ENCODE measurements at regions not wholly inside any gene's neighbourhood (a gene's known extent, or its start where the extent isn't known, plus 50 kb on each side); places are given as distances from the start of the nearest gene placed in this dataset.
"Not testable (repeated sequence)": the region's sequence is repeated elsewhere in the genome, so short reads cannot be mapped to it uniquely, and the experiment has no call there.

DNA sequence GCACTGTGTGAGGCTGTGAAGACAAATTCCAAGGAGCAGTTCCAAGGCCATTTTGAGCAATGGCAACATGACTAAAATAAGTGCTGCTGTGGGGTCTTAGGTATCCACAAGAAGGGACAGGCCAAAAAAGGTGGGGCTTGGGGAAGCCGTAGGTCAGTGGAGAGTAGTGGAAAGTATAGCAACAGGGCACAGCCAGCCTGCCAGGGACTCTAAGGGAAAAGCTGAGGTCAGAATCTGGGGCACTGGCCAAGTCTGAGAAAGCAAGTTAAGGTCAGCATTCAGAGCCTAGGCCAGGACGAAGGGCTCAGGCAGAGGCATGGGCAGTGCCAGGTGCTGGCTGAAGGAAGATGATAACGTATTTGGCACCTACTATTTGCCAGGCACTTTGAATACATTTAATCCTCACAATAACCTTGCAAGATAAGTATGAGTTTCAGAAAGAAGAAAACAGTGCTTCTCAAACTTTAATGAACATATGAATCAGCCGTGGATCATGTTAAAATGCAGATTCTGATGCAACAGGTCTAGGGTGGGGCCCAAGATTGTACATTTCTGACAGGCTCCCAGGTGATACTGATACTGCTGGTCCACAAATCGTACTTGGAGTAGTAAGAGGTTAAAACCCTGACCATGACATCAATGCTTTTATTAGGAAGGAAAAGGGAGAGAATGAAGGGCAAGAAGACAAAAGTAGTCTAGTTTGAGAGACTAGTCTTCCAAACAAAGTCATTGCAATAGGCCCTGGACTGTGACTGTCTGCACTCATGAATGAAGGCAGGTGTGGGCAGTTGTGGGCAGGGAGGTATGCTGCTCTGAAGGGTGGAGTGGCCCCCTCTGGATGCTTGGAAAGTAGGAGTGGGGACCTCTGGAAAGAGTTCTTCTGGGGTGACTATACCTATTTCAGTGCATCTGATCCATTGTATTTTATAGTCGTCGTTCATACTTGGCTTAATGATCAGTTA, 106.3 kb upstream of the ANKRD28 start:
- H3K27me3 ChIP-seq (ENCODE audit: control insufficient read depth, insufficient read depth, low read length) = no peaks in the 10 kb centered on the region
- DNase-seq (ENCODE audit: low read depth) = peak; percentile 55

DNA sequence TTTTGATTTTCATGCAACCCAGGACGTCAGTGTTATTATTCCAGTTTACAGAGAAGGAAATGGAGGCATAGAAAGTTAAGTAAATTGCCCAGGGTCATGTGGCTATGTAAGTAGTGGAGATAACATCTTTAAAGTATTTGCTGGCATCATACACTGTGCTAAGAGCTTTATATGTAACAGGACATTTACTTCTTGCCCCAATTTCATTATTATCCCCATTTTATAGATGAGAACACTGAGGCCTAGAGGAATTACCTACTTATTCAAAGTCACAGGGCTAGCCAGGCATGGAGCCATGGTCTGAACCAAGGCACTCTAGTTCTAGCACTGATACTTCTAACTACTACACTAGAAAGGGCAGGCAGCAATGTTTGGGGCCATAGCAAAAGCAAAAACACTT, 107.3 kb upstream of the ANKRD28 start:
- no peaks in the 10 kb centered on the region for H3K36me3 ChIP-seq (ENCODE audit: control insufficient read depth, insufficient read depth, low read length)
- no peak overlapping the region for H3K4me3 ChIP-seq (ENCODE audit: low read depth, low read length)
- TF ChIP-seq, protein P1, sequence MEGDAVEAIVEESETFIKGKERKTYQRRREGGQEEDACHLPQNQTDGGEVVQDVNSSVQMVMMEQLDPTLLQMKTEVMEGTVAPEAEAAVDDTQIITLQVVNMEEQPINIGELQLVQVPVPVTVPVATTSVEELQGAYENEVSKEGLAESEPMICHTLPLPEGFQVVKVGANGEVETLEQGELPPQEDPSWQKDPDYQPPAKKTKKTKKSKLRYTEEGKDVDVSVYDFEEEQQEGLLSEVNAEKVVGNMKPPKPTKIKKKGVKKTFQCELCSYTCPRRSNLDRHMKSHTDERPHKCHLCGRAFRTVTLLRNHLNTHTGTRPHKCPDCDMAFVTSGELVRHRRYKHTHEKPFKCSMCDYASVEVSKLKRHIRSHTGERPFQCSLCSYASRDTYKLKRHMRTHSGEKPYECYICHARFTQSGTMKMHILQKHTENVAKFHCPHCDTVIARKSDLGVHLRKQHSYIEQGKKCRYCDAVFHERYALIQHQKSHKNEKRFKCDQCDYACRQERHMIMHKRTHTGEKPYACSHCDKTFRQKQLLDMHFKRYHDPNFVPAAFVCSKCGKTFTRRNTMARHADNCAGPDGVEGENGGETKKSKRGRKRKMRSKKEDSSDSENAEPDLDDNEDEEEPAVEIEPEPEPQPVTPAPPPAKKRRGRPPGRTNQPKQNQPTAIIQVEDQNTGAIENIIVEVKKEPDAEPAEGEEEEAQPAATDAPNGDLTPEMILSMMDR (IDR thresholded peaks at IDR 0.05; ENCODE audit: insufficient read depth, low read length, severe bottlenecking) = no peak
- DNase-seq (ENCODE audit: low read depth) = no peak
- H3K27me3 ChIP-seq (ENCODE audit: control insufficient read depth, insufficient read depth, low read length) = no peaks in the 10 kb centered on the region
- no peak for FAIRE-seq

More for the DNA sequence above, 106.3 kb upstream of the ANKRD28 start:
- TF ChIP-seq, protein P1 (IDR thresholded peaks at IDR 0.05; ENCODE audit: insufficient read depth, low read length, severe bottlenecking) = no peak
- no peak for FAIRE-seq
- Histone ChIP-seq H3K4me3 (ENCODE audit: low read depth, low read length) (no peak overlapping the region), H3K36me3 (ENCODE audit: control insufficient read depth, insufficient read depth, low read length) (no peaks in the 10 kb centered on the region)

DNA sequence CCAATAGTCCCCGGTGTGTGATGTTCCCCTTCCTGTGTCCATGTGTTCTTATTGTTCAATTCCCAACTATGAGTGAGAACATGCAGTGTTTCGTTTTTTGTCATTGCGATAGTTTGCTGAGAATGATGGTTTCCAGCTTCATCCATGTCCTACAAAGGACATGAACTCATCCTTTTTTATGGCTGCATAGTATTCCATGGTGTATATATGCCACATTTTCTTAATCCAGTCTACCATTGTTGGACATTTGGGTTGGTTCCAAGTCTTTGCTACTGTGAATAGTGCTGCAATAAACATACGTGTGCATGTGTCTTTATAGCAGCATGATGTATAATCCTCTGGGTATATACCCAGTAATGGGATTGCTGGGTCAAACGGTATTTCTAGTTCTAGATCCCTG, 109.6 kb upstream of the ANKRD28 start:
- not testable (repeated sequence) for H3K36me3 ChIP-seq (ENCODE audit: control insufficient read depth, insufficient read depth, low read length); FAIRE-seq

DNA sequence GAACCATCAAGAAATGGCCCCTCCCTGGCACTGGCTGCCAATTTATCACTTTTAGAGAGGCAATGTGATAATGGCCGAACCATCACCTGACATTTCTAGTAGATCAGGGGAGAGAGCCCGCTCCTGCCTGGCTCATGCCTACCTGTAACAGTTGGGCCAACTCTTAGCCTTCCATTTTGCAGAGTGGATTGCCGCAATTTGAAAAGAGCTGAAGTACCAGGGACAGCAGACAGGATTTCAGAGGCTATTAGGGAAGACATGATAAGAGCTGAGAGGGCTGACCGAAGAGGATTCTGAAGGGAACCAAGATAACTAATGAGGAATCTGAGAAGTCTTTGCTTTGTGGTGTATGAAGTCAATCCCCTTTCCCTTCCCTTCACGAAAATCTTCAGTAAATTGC, 121.2 kb upstream of the ANKRD28 start:
- no peak for FAIRE-seq
- TF ChIP-seq, protein P1 (IDR thresholded peaks at IDR 0.05; ENCODE audit: insufficient read depth, low read length, severe bottlenecking) = no peak
- Histone ChIP-seq H3K36me3 (ENCODE audit: control insufficient read depth, insufficient read depth, low read length) (no peaks in the 10 kb centered on the region), H3K4me3 (ENCODE audit: low read depth, low read length) (no peak overlapping the region), H3K27me3 (ENCODE audit: control insufficient read depth, insufficient read depth, low read length) (no peaks in the 10 kb centered on the region)
- no peak for DNase-seq (ENCODE audit: low read depth)

More for the DNA sequence above, 109.6 kb upstream of the ANKRD28 start:
- not testable (repeated sequence) for DNase-seq (ENCODE audit: low read depth); H3K27me3 ChIP-seq (ENCODE audit: control insufficient read depth, insufficient read depth, low read length); H3K4me3 ChIP-seq (ENCODE audit: low read depth, low read length)

DNA sequence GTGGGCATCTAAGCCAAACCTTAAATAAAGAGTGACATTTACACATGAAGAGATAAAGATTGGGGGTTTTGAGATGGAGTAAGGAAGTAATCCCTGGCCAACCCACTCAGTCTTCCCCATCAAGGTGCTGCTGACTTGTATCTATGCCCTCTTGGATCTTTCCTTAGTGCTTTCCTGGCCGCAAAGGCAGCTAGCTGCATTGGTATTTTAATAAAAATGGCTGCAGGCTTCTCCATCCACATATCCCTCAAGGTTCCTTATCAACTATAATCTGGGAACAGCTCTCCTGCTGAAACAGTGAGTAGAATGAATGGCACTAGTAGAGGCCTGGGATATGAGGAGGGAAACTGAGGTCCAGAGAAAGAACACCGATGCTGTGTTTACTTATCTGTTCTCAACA, 122.2 kb upstream of the ANKRD28 start:
- H3K27me3 ChIP-seq (ENCODE audit: control insufficient read depth, insufficient read depth, low read length) = no peaks in the 10 kb centered on the region
- H3K4me3 ChIP-seq (ENCODE audit: low read depth, low read length) = no peak overlapping the region
- FAIRE-seq = no peak
- H3K36me3 ChIP-seq (ENCODE audit: control insufficient read depth, insufficient read depth, low read length) = no peaks in the 10 kb centered on the region
- no peak for DNase-seq (ENCODE audit: low read depth)
- TF ChIP-seq, protein P1 (IDR thresholded peaks at IDR 0.05; ENCODE audit: insufficient read depth, low read length, severe bottlenecking) = no peak

DNA sequence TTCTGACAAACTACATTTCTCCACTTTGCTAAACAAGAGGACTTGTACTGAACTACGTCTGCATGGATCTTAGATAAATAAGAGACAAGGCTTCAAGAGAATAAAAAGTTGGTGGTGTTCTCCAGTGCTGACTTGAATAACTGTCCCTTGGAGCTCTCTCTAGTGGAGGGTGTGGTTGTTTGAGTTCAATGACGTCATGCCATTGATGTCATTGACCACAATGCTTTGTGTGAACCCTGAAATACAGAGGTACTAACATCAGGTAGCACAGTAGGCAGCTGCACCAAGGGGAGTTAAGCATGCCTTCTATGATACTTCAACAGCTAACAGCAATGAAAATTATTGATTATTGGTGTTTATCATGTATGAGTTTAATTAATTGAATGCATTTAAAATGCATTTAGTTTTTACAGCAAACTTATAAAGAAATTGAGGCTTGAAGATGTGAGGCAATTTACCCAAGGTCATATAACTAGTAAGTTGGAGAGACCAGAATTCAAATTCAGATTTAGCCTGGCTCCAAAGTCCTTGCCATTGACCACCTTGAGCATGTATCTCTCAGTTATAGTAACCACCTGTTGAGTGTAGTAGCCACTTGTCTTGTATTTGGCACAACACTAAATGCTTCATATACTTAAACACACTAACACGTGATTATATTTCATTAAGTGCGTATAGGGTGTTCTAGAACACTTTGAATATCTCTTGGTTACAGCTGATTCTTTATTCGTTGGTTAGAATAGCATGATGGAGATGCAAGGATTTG, 126.0 kb upstream of the ANKRD28 start:
- FAIRE-seq (no peak), DNase-seq (ENCODE audit: low read depth) (peak; percentile 53)
- Histone ChIP-seq H3K36me3 (ENCODE audit: control insufficient read depth, insufficient read depth, low read length) (no peaks in the 10 kb centered on the region), H3K27me3 (ENCODE audit: control insufficient read depth, insufficient read depth, low read length) (no peaks in the 10 kb centered on the region), H3K4me3 (ENCODE audit: low read depth, low read length) (no peak overlapping the region)
- TF ChIP-seq, protein P1 (IDR thresholded peaks at IDR 0.05; ENCODE audit: insufficient read depth, low read length, severe bottlenecking) = no peak
